HEK293 (cell line): ENCODE measurements at regions not wholly inside any gene's neighbourhood (a gene's known extent, or its start where the extent isn't known, plus 50 kb on each side); places are given as distances from the start of the nearest gene placed in this dataset.

Experiments
- ZBTB20 ChIP-seq: fragments of 450-650 bp; formaldehyde crosslinking; IDR thresholded peaks from 2 replicates; pipeline ENCODE4 v1.5.1; 2016; ENCODE audit warnings: missing biosample characterization, missing genetic modification characterization
- ZFP3 ChIP-seq: fragments of 450-650 bp; formaldehyde crosslinking; IDR thresholded peaks from 2 replicates; pipeline ENCODE4 v1.5.1; 2016; ENCODE audit warnings: low read depth, missing biosample characterization, missing genetic modification characterization
- ZFP37 ChIP-seq: fragments of 450-650 bp; formaldehyde crosslinking; IDR thresholded peaks from 2 replicates; pipeline ENCODE4 v1.5.1; 2016; ENCODE audit warnings: missing biosample characterization, missing genetic modification characterization
- ZNF133 ChIP-seq: fragments of 450-650 bp; formaldehyde crosslinking; IDR thresholded peaks from 2 replicates; pipeline ENCODE4 v1.5.1; 2016; ENCODE audit warnings: missing biosample characterization, missing genetic modification characterization
- ZNF138 ChIP-seq: fragments of 450-650 bp; formaldehyde crosslinking; IDR thresholded peaks from 2 replicates; pipeline ENCODE4 v1.5.1; 2016; ENCODE audit warnings: missing biosample characterization, missing genetic modification characterization, borderline replicate concordance
- ZNF214 ChIP-seq: fragments of 450-650 bp; formaldehyde crosslinking; IDR thresholded peaks from 2 replicates; pipeline ENCODE4 v1.5.1; 2017; ENCODE audit warnings: missing biosample characterization, mild to moderate bottlenecking, missing genetic modification characterization, borderline replicate concordance
- ZNF274 ChIP-seq, 2 experiments: fragments of 200-500 bp in 1 of 2; fragments of 450-650 bp in 1 of 2; sonication (Bioruptor generic) in 1 of 2; formaldehyde crosslinking in 1 of 2; IDR thresholded peaks; 2 replicates each; pipeline versions ENCODE4 v1.5.1 to v1.6.1; 2014 to 2016; ENCODE audit warnings: borderline replicate concordance in 1 of 2, inconsistent platforms in 1 of 2, low read length in 1 of 2, missing biosample characterization in 1 of 2, missing genetic modification characterization in 1 of 2
- ZNF292 ChIP-seq: fragments of 450-650 bp; formaldehyde crosslinking; IDR thresholded peaks from 2 replicates; pipeline ENCODE4 v1.5.1; 2016; ENCODE audit warnings: low read depth, missing biosample characterization, missing genetic modification characterization, borderline replicate concordance
- TF ChIP-seq, protein P1 (sequence below): fragments of 450-650 bp; formaldehyde crosslinking; IDR thresholded peaks from 2 replicates; pipeline ENCODE4 v1.5.1; 2016; ENCODE audit warnings: missing biosample characterization, missing genetic modification characterization
- TF ChIP-seq, protein P2 (sequence below): fragments of 450-650 bp; formaldehyde crosslinking; IDR thresholded peaks from 2 replicates; pipeline ENCODE4 v1.5.1; 2016; ENCODE audit warnings: missing biosample characterization, missing genetic modification characterization
- TF ChIP-seq, protein P3 (sequence below): fragments of 450-650 bp; formaldehyde crosslinking; IDR thresholded peaks from 2 replicates; pipeline ENCODE4 v1.5.1; 2016; ENCODE audit warnings: missing biosample characterization, missing genetic modification characterization
- TF ChIP-seq, protein P4 (sequence below): sonication (generic); formaldehyde crosslinking; IDR thresholded peaks from 2 replicates; pipeline ENCODE4 v1.8.1; 2022; ENCODE audit warnings: mild to moderate bottlenecking, moderate library complexity, missing genetic modification reagents
- TF ChIP-seq, protein P5 (sequence below): fragments of 450-650 bp; formaldehyde crosslinking; IDR thresholded peaks from 2 replicates; pipeline ENCODE4 v1.5.1; 2016; ENCODE audit warnings: missing biosample characterization, missing genetic modification characterization

DNA sequence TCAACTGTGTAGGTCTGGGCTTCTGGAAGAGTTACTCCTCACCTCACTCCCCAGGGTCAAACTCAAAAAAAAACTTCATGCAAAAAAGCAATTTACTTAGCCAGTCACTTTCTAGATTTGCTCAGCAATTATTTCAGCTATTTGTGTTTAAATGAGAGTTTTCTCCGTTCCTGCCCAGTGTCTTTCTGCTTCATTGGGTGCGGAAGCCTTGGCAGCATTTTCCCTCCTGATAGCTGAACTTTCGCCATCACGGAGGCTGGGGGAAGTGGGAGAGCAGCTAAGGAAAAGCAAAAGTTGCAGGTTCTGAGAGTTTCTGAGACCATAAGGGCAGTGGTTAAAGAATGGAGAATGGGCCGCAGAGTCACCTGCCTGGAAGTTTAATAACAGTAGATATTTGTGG, 287.1 kb upstream of the DYNLRB2 start:
- TF ChIP-seq, protein P1, sequence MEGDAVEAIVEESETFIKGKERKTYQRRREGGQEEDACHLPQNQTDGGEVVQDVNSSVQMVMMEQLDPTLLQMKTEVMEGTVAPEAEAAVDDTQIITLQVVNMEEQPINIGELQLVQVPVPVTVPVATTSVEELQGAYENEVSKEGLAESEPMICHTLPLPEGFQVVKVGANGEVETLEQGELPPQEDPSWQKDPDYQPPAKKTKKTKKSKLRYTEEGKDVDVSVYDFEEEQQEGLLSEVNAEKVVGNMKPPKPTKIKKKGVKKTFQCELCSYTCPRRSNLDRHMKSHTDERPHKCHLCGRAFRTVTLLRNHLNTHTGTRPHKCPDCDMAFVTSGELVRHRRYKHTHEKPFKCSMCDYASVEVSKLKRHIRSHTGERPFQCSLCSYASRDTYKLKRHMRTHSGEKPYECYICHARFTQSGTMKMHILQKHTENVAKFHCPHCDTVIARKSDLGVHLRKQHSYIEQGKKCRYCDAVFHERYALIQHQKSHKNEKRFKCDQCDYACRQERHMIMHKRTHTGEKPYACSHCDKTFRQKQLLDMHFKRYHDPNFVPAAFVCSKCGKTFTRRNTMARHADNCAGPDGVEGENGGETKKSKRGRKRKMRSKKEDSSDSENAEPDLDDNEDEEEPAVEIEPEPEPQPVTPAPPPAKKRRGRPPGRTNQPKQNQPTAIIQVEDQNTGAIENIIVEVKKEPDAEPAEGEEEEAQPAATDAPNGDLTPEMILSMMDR (tag by site-specific recombination), result no peak
- TF ChIP-seq ZNF133 (tag by site-specific recombination) (no peak), ZFP3 (tag by site-specific recombination) (no peak), ZFP37 (tag by site-specific recombination) (no peak), ZNF292 (no peak), ZNF138 (tag by site-specific recombination) (no peak), ZNF274 (IDR thresholded peaks at IDR 0.05; ENCODE audit: low read length) (no peak), ZNF274 (tag by site-specific recombination; IDR thresholded peaks at IDR 0.05; ENCODE audit: borderline replicate concordance) (no peak), ZNF214 (tag by site-specific recombination) (no peak), ZBTB20 (no peak)
- TF ChIP-seq, protein P2, sequence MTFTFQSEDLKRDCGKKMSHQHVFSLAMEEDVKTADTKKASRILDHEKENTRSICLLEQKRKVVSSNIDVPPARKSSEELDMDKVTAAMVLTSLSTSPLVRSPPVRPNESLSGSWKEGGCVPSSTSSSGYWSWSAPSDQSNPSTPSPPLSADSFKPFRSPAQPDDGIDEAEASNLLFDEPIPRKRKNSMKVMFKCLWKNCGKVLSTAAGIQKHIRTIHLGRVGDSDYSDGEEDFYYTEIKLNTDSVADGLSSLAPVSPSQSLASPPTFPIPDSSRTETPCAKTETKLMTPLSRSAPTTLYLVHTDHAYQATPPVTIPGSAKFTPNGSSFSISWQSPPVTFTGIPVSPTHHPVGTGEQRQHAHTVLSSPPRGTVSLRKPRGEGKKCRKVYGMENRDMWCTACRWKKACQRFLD (tag by site-specific recombination), result no peak
- TF ChIP-seq, protein P3, sequence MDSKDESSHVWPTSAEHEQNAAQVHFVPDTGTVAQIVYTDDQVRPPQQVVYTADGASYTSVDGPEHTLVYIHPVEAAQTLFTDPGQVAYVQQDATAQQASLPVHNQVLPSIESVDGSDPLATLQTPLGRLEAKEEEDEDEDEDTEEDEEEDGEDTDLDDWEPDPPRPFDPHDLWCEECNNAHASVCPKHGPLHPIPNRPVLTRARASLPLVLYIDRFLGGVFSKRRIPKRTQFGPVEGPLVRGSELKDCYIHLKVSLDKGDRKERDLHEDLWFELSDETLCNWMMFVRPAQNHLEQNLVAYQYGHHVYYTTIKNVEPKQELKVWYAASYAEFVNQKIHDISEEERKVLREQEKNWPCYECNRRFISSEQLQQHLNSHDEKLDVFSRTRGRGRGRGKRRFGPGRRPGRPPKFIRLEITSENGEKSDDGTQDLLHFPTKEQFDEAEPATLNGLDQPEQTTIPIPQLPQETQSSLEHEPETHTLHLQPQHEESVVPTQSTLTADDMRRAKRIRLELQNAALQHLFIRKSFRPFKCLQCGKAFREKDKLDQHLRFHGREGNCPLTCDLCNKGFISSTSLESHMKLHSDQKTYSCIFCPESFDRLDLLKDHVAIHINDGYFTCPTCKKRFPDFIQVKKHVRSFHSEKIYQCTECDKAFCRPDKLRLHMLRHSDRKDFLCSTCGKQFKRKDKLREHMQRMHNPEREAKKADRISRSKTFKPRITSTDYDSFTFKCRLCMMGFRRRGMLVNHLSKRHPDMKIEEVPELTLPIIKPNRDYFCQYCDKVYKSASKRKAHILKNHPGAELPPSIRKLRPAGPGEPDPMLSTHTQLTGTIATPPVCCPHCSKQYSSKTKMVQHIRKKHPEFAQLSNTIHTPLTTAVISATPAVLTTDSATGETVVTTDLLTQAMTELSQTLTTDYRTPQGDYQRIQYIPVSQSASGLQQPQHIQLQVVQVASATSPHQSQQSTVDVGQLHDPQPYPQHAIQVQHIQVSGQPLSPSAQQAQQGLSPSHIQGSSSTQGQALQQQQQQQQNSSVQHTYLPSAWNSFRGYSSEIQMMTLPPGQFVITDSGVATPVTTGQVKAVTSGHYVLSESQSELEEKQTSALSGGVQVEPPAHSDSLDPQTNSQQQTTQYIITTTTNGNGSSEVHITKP (tag by site-specific recombination), result no peak
- TF ChIP-seq, protein P4, sequence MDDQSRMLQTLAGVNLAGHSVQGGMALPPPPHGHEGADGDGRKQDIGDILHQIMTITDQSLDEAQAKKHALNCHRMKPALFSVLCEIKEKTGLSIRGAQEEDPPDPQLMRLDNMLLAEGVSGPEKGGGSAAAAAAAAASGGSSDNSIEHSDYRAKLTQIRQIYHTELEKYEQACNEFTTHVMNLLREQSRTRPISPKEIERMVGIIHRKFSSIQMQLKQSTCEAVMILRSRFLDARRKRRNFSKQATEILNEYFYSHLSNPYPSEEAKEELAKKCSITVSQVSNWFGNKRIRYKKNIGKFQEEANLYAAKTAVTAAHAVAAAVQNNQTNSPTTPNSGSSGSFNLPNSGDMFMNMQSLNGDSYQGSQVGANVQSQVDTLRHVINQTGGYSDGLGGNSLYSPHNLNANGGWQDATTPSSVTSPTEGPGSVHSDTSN, result no peak
- TF ChIP-seq, protein P5, sequence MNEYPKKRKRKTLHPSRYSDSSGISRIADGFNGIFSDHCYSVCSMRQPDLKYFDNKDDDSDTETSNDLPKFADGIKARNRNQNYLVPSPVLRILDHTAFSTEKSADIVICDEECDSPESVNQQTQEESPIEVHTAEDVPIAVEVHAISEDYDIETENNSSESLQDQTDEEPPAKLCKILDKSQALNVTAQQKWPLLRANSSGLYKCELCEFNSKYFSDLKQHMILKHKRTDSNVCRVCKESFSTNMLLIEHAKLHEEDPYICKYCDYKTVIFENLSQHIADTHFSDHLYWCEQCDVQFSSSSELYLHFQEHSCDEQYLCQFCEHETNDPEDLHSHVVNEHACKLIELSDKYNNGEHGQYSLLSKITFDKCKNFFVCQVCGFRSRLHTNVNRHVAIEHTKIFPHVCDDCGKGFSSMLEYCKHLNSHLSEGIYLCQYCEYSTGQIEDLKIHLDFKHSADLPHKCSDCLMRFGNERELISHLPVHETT (tag by site-specific recombination), result no peak
